Coronary artery (tissue), 2 donors: ENCODE measurements at regions not wholly inside any gene's neighbourhood (a gene's known extent, or its start where the extent isn't known, plus 50 kb on each side); places are given as distances from the start of the nearest gene placed in this dataset.

Experiments used
- DNase-seq: peaks from one replicate; pipeline ENCODE4 v3.0.0-alpha.2; 2017; ENCODE audit warnings: low spot score
- H3K27ac ChIP-seq, 2 donors: fragments of 200-600 bp; sonication (generic); one replicate each; pipeline ENCODE4 v1.5.1; 2016 to 2019
- H3K4me3 ChIP-seq: fragments of 200-600 bp; sonication (generic); 2 replicates; pipeline ENCODE4 v1.5.1; 2016; ENCODE audit warnings: mild to moderate bottlenecking, moderate library complexity
- CTCF ChIP-seq: fragments of 200-600 bp; sonication (generic); IDR thresholded peaks from one replicate; pipeline ENCODE4 v1.5.1; 2019; ENCODE audit warnings: antibody characterized with exemption

- DNase-seq = no peak
- no peak overlapping the region for H3K4me3 ChIP-seq
- TF ChIP-seq CTCF = no peak
- peak overlapping the region; percentile 15 to 48 for H3K27ac ChIP-seq
Observed at GRCh38 chr2:39513641-39514094, 76.6 kb upstream of the MAP4K3 start.

DNA sequence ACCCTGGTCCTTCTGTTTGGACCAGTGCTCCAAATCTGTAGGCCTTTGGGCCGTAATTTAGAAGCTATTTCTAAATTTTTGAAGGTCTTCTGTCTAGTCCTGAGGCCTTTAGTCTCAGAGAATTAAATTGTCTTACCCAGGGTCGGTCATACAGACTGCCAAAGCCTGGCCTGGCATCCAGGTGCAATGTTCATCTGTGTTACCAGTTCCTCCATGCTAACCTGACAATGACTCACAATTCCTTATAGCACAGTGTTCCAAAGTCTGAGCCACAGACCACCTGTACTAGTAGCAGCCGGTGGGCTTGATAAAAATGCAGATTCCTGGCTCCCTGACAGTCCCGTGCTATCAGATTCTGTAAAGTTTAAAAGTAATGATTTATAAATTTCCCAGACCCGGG, 77.7 kb upstream of the MAP4K3 start:
- no peak for DNase-seq
- TF ChIP-seq CTCF = no peak
- H3K27ac ChIP-seq = no peak overlapping the region
- no peak overlapping the region for H3K4me3 ChIP-seq

DNA sequence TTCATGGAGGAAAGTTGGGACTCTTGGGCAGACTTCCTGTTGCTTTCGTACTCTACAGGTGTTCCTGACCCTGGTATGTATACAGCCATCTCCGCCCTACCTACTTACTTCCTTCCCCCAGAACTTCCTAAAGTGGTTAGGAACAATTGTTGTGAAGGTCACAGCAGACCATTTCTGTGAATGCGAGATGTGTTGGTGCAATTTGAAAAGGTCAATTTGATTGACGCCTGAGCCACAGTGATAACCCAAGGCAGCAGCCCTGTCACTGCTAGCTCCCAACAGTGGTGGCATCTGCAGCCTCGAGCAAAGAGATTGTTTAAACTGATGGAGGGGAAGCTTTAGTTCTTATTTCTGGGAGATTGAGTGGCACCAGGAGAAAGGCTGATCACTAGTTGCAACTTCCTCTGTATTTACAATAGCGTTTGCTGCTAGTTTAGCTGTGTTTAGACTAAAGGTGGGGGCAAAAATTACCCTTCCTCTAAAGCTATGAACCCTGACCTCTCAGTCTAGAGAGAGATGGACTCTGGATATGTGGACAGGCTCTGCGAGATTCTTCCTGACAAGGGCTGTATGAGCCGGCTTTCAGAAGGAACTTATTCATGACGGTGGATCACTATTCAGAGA, 78.3 kb upstream of the MAP4K3 start:
- H3K4me3 ChIP-seq = no peak overlapping the region
- no peak for TF ChIP-seq CTCF
- no peak for DNase-seq
- no peak overlapping the region for H3K27ac ChIP-seq

DNA sequence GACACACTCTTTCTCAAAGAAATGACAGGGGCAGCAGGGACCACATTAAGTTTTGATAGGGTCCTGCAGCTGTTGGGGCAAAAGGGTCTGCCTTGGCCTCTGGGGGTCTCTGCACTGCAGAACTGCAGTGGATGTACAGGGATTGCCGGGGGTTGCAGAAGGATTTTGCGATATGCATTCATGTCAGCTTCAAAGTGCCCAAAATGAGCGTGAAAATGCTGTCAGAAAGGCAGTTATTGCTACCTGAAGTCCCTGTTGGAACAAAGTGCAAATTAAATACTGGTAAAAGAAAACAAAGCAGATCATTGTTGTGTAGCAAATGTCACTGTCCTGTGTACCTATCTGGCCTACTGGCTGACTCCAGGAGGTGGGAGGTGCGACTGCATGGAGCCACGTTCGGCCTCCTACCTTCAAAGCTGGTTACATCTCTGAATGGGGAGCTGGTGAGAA, 78.8 kb upstream of the MAP4K3 start:
- H3K27ac ChIP-seq = peak overlapping the region in 1 of 2 donors; percentile 34

DNA sequence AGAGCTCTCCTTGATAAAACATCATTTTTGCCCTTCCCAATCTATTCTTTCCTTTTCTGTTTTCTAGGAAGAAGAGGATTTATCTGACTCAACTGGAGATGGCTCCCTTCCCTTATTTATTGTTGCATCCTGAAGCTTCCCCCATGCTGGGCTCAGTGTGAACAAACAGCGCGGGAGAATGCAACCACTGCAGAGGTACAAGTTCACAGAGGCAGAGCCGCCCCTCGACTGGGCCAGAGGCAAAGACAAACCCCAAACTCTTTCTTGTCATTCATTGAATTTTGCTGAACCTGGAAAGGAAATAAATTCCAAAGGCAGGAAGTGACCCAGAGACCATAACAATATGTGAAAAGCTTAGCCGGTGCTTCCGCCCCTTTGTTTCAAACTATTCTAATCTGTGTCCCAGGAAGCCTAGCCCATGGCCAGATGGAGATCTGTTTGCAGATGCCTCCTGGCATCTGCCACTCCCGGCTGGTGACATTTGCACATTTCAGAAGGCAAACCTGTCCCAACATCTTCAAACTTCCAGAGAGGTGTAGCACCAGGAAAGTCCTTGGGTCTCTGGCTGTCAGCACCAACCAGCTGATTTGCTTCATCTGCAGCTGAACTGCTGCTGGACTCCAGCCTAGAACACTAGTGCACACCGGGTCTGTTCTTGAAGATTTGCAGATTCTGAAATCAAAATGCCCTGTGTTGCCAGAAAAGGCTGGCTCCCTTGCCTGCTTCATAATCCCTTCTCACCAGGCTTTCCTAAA, 79.4 kb upstream of the MAP4K3 start:
- no peak for TF ChIP-seq CTCF
- Histone ChIP-seq H3K27ac (peak overlapping the region in 1 of 2 donors; percentile 34), H3K4me3 (no peak overlapping the region)
- no peak for DNase-seq

More for the DNA sequence above, 78.8 kb upstream of the MAP4K3 start:
- TF ChIP-seq CTCF = no peak
- no peak overlapping the region for H3K4me3 ChIP-seq
- no peak for DNase-seq

DNA sequence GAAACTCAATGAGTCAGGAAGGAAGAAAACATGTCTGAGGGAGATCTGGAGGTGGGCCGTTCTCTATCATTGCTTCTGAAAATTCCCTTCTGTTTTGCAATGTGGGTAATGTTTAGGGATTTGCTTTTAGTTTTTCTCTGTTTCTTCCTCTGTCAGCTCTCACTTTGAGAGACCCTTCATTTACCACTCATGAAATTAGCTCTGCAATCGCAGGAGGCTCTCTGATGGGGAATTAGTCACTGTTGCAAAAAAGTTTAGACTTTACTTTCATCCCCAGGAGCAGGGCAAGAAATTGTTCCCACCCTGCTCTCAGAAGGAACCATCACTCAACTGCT, 80.0 kb upstream of the MAP4K3 start:
- Histone ChIP-seq H3K27ac (peak overlapping the region in 1 of 2 donors; percentile 34), H3K4me3 (no peak overlapping the region)
- no peak for TF ChIP-seq CTCF
- no peak for DNase-seq

DNA sequence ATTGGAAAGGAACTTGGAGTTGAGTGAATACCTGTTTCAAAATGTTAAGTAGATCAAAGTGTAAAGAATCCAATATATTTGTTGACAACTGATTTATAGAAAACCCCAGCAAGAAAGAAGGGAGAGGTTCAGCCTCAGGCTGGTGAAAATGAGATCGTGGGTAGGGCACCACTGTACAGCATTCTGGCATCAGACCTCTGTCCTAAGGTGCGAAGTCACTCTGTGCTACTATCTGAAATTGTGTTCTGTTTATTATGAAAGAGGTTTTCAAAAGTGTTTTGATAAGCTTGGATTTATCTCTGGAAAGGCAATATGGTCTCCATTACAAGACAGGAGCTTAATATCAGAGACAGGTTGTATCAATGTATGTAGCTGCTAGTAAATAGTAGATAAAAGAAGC, 80.5 kb upstream of the MAP4K3 start:
- no peak for TF ChIP-seq CTCF
- H3K4me3 ChIP-seq = no peak overlapping the region
- peak overlapping the region in 1 of 2 donors; percentile 34 for H3K27ac ChIP-seq
- DNase-seq = no peak
